NCI-H1417 treated with DMSO at 0.1 percent for 48 hours (cell line): ENCODE measurements at regions not wholly inside any gene's neighbourhood (a gene's known extent, or its start where the extent isn't known, plus 50 kb on each side); places are given as distances from the start of the nearest gene placed in this dataset.

Experiments used
- DNase-seq: peaks from one replicate; lab custom pipeline; 2025; lab: John Stamatoyannopoulos, UW

DNA sequence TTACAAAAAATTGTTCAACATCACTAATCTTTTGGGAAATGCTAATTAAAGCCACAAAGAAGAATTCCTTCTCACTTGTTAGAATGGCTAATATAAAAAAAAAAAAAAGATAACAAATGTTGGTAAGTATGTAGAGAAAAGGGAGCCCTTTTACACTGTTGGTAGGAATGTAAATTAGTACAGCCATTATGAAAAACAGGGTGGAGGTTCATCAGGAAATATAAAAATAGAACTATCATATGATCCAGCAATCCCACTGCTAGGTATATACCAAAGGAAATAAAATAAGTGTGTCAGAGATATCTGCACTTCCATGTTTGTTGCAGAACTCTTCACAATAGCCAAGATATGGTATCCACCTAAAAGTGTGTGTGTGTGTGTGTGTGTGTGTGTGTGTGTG lies 83.5 kb upstream of the RGMB start:
- no peak for DNase-seq

DNA sequence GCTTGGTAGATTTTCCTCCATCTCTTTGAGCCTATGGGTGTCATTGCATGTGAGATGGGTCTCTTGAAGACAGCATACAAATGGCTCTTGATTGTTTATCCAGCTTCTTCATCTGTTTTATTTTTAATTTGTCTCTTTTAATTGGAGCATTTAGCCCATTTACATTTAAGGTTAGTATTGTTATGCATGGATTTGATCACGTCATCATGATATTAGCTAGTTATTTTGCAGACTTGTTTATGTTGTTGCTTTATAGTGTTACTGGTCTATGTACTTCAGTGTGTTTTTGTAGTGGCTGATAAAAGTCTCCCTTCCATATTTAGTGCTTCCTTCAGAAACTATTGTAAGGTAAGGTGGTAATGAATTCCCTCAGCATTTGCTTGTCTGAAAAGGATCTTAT lies 78.6 kb upstream of the RGMB start:
- DNase-seq, result no peak

DNA sequence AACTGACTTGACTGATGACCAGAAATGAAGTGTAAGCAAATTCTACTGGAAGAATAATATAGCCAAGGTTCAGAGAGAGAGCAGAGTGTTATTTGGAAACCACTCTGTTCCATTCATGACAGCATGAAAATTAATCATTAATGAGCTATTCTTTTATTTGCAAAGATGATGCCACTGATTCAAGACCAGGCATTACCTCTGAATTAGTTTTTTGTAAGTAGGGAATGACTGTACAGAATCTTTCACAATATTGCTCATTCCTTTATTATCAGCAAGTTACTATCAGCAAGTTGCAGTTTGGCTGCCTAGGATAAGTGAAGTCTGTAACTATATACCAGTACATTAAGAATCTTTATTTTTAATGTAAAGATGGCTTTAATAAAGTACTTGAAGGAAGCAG lies 75.1 kb upstream of the RGMB start:
- no peak for DNase-seq

DNA sequence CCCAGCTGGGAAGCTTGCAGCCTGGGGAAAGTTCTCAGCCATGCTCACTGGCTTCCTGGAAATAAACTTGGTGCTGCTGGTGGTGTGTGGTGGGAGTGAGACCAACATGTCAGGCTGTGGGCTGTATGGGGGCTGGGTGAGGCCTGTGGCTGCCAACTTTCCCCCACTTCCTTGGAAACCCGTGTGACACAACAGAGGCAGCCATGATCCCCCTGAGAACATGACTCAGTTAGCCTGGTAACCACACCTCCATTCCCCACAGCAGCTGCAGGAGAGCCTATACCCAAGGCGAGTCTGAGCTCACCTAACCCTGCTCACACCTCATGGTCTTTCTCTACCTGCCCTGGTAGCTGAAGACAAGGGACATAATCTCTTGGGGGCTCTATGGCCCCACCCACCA lies 72.7 kb upstream of the RGMB start:
- no peak for DNase-seq

DNA sequence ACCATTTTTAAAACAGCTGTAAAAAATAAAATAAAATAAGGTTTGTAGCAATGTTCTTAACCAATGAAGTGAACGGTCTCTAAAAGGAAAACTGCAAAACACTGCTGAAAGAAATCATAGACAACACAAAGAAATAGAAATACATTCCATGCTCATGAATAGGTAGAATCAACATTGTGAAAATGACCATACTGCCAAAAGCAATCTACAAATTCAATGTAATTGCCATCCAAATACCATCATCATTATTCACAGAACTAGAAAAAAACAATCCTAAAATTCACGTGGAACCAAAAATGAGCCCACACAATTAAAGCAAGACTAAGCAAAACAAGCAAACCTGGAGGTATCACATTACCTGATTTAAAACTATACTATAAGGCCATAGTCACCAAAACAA lies 67.6 kb upstream of the RGMB start:
- DNase-seq, result no peak

DNA sequence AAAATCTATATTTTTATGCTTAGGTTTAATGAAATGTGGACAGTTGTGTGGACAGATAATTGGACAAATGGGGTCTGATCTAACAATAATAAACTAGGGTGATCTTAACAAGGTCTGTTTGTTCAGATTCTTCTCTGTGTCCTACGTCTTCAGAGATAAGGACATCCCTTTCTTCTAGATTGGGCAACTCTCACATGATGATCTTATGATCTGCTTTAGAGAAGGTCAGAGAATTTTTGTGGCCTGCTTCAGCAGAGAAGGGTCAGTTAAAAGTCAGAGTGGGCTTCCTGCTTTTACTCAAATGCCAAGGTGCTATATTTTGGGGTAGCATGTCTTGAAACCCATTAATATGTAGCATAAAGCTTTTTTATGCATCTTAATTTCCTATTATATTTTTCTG lies 63.8 kb upstream of the RGMB start:
- no peak for DNase-seq

DNA sequence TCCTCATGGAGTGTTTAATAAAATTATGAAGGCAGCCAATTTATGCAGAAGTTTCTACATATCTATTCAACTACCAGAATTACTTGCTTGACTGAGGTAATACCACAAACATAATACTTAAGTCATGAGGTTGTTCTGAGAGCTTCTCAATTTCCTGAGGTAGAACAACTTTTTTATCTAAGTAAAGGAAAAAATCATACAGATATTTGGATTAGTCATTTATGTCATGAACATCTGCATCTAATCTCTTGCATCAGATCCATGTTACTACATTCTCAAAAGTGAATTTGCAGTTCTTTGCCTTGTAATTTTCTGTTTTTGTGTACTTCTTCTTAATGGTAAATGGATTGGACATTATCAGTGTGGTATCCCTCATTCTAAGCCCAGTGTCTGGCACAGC lies 60.4 kb upstream of the RGMB start:
- DNase-seq, result no peak

DNA sequence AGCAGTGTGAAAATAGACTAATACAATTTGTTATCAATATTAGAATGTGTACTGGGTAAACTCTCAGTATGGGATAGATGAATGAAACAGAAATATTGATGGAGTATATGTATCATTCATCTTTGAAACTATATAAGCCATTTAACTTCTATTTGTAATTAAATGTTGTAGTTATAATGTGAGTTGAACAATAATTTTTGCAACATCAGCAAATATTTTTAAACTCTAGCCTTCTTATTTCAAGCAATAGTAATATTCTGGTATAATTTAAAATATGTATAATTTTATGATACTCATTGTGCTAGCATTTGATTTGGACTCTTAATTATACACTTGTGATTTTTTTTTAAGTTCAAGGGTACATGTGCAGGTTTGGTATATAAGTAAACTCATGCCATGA lies 59.6 kb upstream of the RGMB start:
- DNase-seq, result no peak

DNA sequence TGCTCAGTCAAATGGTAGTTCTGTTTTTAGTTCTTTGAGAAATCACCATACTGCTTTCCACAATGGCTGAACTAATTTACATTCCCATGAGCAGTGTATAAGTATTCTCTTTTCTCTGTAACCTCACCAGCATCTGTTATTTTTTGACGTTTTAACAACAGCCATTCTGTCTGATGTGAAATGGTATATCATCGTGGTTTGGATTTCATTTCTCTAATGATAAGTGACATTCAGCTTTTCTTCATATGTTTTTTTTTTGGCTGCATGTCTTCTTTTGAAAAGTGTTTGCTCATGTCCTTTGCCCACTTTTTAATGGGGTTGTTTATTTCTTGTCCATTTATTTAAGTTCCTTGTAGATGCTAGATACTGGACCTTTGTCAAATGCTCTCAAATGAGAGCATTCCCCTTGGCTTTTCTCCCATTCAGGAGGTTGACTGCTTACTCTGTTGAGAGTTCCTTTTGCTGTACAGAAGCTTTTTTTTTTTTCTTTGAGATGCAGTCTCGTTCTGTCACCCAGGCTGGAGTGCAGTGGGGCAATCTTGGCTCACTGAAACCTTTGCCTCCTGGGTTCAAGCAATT lies 58.7 kb upstream of the RGMB start:
- no peak for DNase-seq

DNA sequence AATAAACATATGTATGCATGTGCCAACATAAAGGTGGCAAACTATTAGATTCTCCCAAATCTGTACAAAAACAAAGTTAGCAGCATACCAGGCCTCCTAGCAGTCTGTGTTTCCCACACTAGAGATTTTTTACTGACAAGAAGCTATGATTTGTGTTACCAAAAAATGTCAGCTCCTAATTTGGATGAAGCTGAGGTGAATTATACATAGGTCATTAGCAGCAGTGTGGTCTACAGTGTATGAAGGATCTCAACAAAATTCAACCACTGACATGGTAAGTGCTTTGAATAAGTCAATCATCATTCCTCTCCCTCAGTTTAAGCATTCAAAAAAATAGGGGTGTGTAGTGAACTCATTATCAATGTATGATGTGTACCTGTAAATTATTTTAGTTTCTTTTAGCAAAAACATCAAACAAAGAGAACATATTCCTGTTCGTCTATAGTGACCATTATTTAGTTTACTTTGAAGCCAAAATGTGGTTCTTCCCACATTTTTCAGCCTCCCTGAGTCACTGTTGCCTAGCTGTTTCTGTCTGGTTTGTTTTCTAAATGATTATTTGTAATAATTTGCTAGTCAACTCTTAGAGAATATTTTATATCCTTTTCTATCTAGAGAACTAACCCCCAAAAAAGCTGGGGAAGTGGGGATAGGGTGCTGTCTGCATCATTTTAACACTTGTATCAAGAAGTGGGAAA lies 52.1 kb upstream of the RGMB start:
- DNase-seq, result no peak

DNA sequence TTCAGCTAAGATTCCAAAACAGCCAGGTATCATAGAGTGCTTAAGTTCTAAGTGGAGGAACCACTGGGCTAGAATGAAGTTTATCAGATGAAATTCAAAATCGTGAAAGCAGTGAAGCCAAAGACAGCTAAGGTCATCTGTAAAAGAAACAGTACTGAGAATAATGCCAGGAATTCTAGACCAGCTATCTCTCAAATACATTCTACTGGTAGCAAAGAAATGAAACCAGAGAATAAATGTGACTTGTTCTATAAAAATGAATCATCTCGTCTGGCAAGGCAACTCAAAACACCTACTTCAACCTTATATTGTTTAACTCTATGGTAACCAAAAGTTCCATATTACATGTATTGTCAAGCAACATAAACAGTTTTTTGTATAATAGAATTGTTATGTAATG lies 51.3 kb upstream of the RGMB start:
- DNase-seq, result no peak

DNA sequence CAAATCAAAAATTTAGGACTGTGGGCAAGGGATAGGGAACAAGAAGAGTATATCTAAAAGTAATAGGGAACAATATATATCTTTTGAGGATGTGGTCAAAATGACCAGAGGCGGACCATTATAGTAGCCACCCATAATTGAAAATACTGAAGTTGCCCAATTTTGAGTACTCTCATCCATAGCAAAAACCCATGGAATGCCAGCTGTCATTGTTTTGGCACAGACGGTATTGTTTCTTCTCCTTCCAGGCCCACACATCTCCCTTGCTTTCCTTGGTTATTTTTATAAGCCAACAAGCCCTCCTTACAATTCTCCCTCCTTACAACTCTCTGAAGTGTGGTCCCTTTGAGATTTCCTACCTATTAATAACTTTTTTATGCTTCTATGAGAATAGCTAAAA lies 50.4 kb upstream of the RGMB start:
- DNase-seq, result no peak
